OCI-LY7 (cell line): ENCODE measurements at regions not wholly inside any gene's neighbourhood (a gene's known extent, or its start where the extent isn't known, plus 50 kb on each side); places are given as distances from the start of the nearest gene placed in this dataset.

Experiments
- BruUV-seq: library from RNA; stranded (reverse); fragments of 400-500 nt; replicated peaks from 2 replicates; lab custom pipeline; 2021; lab: Mats Ljungman, UMichigan
- CTCF ChIA-PET: fragments of 300-600 bp; sonication (Branson Sonifier 250); formaldehyde crosslinking; loops from one replicate; lab custom pipeline; 2022; ENCODE audit warnings: antibody characterized with exemption; ENCODE audit not compliant: unreplicated experiment; lab: Charles Lee
- POLR2A ChIA-PET: fragments of 300-600 bp; sonication (Branson Sonifier 250); formaldehyde crosslinking; loops from one replicate; lab custom pipeline; 2022; ENCODE audit warnings: antibody characterized with exemption; lab: Charles Lee
- DNase-seq: peaks from one replicate; pipeline ENCODE4 v3.0.0-alpha.2; 2015; ENCODE audit warnings: low spot score
- H2AFZ ChIP-seq: fragments of 200-600 bp; sonication (generic), shearing (Covaris generic); 2 replicates; pipeline ENCODE4 v1.6.1; 2014; ENCODE audit warnings: mild to moderate bottlenecking, antibody characterized with exemption, low read length, moderate library complexity
- H3K27ac ChIP-seq: fragments of 200-600 bp; sonication (generic); 2 replicates; pipeline ENCODE4 v1.5.1; 2014; ENCODE audit warnings: mixed run types, low read depth, mild to moderate bottlenecking, moderate library complexity, low read length, inconsistent platforms; ENCODE audit not compliant: poor library complexity, severe bottlenecking
- H3K36me3 ChIP-seq: fragments of 200-600 bp; sonication (generic); 2 replicates; pipeline ENCODE4 v1.6.1; 2014; ENCODE audit warnings: mild to moderate bottlenecking, antibody characterized with exemption, low read length, moderate library complexity, mixed read lengths; ENCODE audit not compliant: insufficient read depth
- H3K4me1 ChIP-seq: fragments of 200-600 bp; sonication (generic); 2 replicates; pipeline ENCODE4 v1.5.1; 2014; ENCODE audit warnings: mild to moderate bottlenecking, low read length; ENCODE audit not compliant: insufficient read depth, poor library complexity, severe bottlenecking
- H3K4me2 ChIP-seq: fragments of 200-600 bp; sonication (generic); 2 replicates; pipeline ENCODE4 v1.6.1; 2014; ENCODE audit warnings: mild to moderate bottlenecking, low read length
- H3K4me3 ChIP-seq: fragments of 200-600 bp; sonication (generic); 2 replicates; pipeline ENCODE4 v1.5.1; 2014; ENCODE audit warnings: mild to moderate bottlenecking, low read depth, low read length; ENCODE audit not compliant: poor library complexity, severe bottlenecking
- H3K79me2 ChIP-seq: fragments of 200-600 bp; sonication (generic); 2 replicates; pipeline ENCODE4 v1.6.1; 2016; ENCODE audit warnings: low read depth, mild to moderate bottlenecking, low read length, moderate library complexity, mixed read lengths; ENCODE audit not compliant: insufficient read depth
- H3K9me2 ChIP-seq: fragments of 200-600 bp; sonication (generic); 2 replicates; pipeline ENCODE4 v1.6.1; 2016; ENCODE audit warnings: mild to moderate bottlenecking, low read length, mixed read lengths; ENCODE audit not compliant: insufficient read depth
- H3K9me3 ChIP-seq: fragments of 200-600 bp; sonication (generic); 2 replicates; pipeline ENCODE4 v1.6.1; 2014; ENCODE audit warnings: mild to moderate bottlenecking, mixed run types, low read length, mixed read lengths
- H4K20me1 ChIP-seq: fragments of 200-600 bp; sonication (generic); 2 replicates; pipeline ENCODE4 v1.6.1; 2014; ENCODE audit warnings: mild to moderate bottlenecking, antibody characterized with exemption, low read length, moderate library complexity, mixed read lengths; ENCODE audit not compliant: insufficient read depth
- EZH2phosphoT487 ChIP-seq: fragments of 200-600 bp; sonication (generic); IDR thresholded peaks from 2 replicates; pipeline ENCODE4 v1.6.1; 2018; ENCODE audit warnings: low read depth, borderline replicate concordance, mild to moderate bottlenecking, mixed run types, antibody characterized with exemption, low read length, moderate library complexity, mixed read lengths
- intact Hi-C: fragments of 100-400 bp; cut with micrococcal nuclease; formaldehyde crosslinking; loops from one replicate; pipeline ENCODE4 v1.10.0; 2022; ENCODE audit not compliant: unreplicated experiment
- TF ChIP-seq, protein P1 (sequence below): fragments of 200-600 bp; sonication (generic); conservative IDR thresholded peaks from 2 replicates; pipeline ENCODE4 v1.5.1; 2014; ENCODE audit warnings: mild to moderate bottlenecking, antibody characterized with exemption, low read length, moderate library complexity, mixed read lengths

DNA sequence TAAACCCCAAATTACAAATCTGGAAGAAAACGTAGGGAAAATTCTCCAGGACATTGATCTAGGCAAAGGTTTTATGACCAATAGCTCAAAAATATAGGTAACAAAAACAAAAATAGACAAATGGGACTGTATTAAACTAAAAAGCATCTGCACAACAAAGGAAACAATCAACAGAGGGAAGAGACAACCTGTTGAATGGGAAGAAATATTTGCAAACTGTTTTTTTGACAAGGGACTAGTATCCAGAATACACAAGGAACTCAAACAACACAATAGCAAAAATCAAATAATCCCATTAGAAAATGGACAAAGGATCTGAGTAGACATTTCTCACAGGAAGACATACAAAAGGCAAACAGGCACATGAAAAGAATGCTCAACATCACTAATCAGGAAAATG is 386.3 kb downstream of the ENC1 start:
- H3K9me2 ChIP-seq: no peaks in the 10 kb centered on the region
- ChIA-PET POLR2A (no interaction called here), CTCF (no interaction called here)
- H3K4me3 ChIP-seq: no peak overlapping the region
- intact Hi-C loops: no loop called here
- no peaks in the 10 kb centered on the region for H3K36me3 ChIP-seq
- BruUV-seq: no TSS peak
- H3K4me2 ChIP-seq: no peak overlapping the region
- H2AFZ ChIP-seq: no peak overlapping the region
- no peak for DNase-seq
- no peaks in the 10 kb centered on the region for H4K20me1 ChIP-seq
- no peak overlapping the region for H3K27ac ChIP-seq
- no peaks in the 10 kb centered on the region for H3K79me2 ChIP-seq
- H3K4me1 ChIP-seq: peaks cover 9% of the 10 kb centered on the region
- H3K9me3 ChIP-seq: no peaks in the 10 kb centered on the region
- TF ChIP-seq, protein P1, sequence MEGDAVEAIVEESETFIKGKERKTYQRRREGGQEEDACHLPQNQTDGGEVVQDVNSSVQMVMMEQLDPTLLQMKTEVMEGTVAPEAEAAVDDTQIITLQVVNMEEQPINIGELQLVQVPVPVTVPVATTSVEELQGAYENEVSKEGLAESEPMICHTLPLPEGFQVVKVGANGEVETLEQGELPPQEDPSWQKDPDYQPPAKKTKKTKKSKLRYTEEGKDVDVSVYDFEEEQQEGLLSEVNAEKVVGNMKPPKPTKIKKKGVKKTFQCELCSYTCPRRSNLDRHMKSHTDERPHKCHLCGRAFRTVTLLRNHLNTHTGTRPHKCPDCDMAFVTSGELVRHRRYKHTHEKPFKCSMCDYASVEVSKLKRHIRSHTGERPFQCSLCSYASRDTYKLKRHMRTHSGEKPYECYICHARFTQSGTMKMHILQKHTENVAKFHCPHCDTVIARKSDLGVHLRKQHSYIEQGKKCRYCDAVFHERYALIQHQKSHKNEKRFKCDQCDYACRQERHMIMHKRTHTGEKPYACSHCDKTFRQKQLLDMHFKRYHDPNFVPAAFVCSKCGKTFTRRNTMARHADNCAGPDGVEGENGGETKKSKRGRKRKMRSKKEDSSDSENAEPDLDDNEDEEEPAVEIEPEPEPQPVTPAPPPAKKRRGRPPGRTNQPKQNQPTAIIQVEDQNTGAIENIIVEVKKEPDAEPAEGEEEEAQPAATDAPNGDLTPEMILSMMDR: no peak
- no peak for TF ChIP-seq EZH2phosphoT487

DNA sequence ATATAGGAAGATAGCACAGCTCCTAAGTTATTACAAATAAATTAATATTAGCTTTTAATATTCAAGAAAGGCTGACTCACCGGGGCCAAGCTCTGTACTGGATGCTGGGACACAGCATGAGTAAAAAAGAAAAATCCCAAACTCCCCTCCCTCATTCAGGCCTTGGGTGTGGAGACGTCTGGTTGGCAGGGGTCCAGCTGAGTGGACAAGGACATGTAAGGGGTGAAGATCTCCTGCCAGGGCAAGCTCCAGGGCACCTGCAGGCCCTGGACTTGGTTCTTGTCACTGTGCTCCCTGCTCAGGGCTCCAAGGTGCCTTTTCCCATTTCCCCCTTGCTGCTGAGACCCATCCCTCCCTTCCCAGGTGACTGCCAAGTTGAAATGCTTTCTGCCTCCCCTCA is 388.5 kb downstream of the ENC1 start:
- no TSS peak for BruUV-seq
- DNase-seq: no peak
- Histone ChIP-seq H4K20me1 (no peaks in the 10 kb centered on the region), H3K4me1 (no peaks in the 10 kb centered on the region), H3K4me2 (no peak overlapping the region), H3K36me3 (no peaks in the 10 kb centered on the region), H3K9me2 (no peaks in the 10 kb centered on the region), H2AFZ (no peak overlapping the region), H3K79me2 (no peaks in the 10 kb centered on the region), H3K27ac (no peak overlapping the region), H3K9me3 (no peaks in the 10 kb centered on the region), H3K4me3 (no peak overlapping the region)
- TF ChIP-seq, protein P1: no peak
- TF ChIP-seq EZH2phosphoT487: no peak
- CTCF ChIA-PET: no interaction called here
- intact Hi-C loops: no loop called here
- POLR2A ChIA-PET: interaction anchor here (0.6 kb wide), 1 partner anchor 25 kb away, joined by 4 read pairs; no protein-coding TSS in a partner anchor

DNA sequence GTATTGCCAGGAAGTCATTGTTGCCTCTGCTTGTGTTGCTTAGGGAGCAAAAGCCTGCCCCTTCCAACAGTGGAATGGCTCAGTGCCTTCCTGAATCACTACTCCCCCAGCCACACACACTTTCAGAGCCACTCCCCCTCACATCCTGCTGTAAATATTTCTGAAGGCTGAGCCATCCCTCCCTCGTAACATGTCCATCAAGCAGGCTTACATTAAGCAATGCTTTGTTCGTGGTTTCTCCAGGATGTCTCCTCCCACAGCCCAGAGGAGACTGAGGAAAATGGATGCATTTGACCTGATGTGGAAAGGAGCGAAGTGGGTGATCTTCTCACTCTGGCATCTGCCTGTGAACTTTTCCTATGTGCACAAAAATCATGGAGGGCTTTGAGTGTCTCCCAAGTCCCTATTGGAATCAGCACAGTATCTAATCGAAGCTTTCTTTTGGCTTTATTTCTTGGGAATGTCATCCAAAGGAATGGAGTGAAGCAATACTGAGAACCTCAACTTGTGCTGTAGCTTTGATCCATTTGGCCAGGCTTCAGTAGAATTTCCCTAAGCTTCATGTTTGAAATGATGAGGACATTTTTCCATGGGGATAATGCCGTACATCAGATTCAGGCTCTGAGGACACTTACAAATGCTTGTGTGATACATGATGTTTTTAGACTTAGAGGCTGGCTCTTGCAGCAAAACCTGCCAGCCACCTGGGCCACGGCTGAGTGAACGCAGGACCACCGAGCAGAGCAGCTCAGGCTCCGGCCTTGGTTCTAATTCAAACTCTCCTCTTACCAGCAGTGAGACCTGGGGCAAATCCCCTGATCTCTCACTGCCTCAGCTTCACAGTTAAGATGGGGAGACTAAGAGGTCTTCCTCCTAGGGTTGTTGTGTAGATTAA is 389.1 kb downstream of the ENC1 start:
- no TSS peak for BruUV-seq
- Histone ChIP-seq H3K79me2 (no peaks in the 10 kb centered on the region), H3K9me2 (no peaks in the 10 kb centered on the region)

More for the DNA sequence above, 389.1 kb downstream of the ENC1 start:
- Histone ChIP-seq H3K4me1 (no peaks in the 10 kb centered on the region), H3K27ac (no peak overlapping the region), H3K4me2 (no peak overlapping the region), H2AFZ (no peak overlapping the region), H4K20me1 (no peaks in the 10 kb centered on the region), H3K9me3 (no peaks in the 10 kb centered on the region), H3K4me3 (no peak overlapping the region), H3K36me3 (no peaks in the 10 kb centered on the region)
- ChIA-PET POLR2A (interaction anchor here (0.6 kb wide), 1 partner anchor 24 kb away, joined by 4 read pairs; no protein-coding TSS in a partner anchor), CTCF (no interaction called here)
- intact Hi-C loops: no loop called here
- DNase-seq: peak; percentile 3
- TF ChIP-seq, protein P1: no peak
- no peak for TF ChIP-seq EZH2phosphoT487
